SU-DHL-6 (cell line): ENCODE measurements at regions not wholly inside any gene's neighbourhood (a gene's known extent, or its start where the extent isn't known, plus 50 kb on each side); places are given as distances from the start of the nearest gene placed in this dataset.

Experiments
- H2AFZ ChIP-seq: fragments of 200-600 bp; sonication (generic); 2 replicates; pipeline ENCODE4 v1.6.1; 2014; ENCODE audit warnings: low read depth, mild to moderate bottlenecking, moderate library complexity, mixed read lengths, antibody characterized with exemption, low read length; ENCODE audit not compliant: severe bottlenecking
- H3F3A ChIP-seq: fragments of 200-600 bp; shearing (Covaris generic); 2 replicates; pipeline ENCODE4 v1.6.0; 2016; ENCODE audit warnings: antibody characterized with exemption, mild to moderate bottlenecking; ENCODE audit not compliant: insufficient read depth
- H3K27ac ChIP-seq: fragments of 200-600 bp; sonication (generic); 2 replicates; pipeline ENCODE4 v1.5.1; 2016; ENCODE audit warnings: low read depth, mild to moderate bottlenecking, low read length, moderate library complexity, mixed read lengths
- H3K27me3 ChIP-seq: fragments of 200-600 bp; sonication (generic), shearing (Covaris generic); 2 replicates; pipeline ENCODE4 v1.6.0; 2014; ENCODE audit warnings: mild to moderate bottlenecking, low read length
- H3K36me3 ChIP-seq: fragments of 200-600 bp; sonication (generic); 2 replicates; pipeline ENCODE4 v1.6.1; 2014; ENCODE audit warnings: mild to moderate bottlenecking, low read length, mixed read lengths
- H3K4me2 ChIP-seq: fragments of 300-600, 200-600 bp; shearing (Covaris generic), sonication (generic); 2 replicates; pipeline ENCODE4 v1.6.0; 2014; ENCODE audit warnings: low read length, low read depth, mild to moderate bottlenecking; ENCODE audit not compliant: poor library complexity, severe bottlenecking
- H3K4me3 ChIP-seq: fragments of 200-600 bp; sonication (generic); 2 replicates; pipeline ENCODE4 v1.5.1; 2014; ENCODE audit warnings: antibody characterized with exemption, low read length, mild to moderate bottlenecking, mixed read lengths; ENCODE audit not compliant: insufficient read depth, poor library complexity, severe bottlenecking
- H3K79me2 ChIP-seq: fragments of 200-600 bp; sonication (generic); 2 replicates; pipeline ENCODE4 v1.6.1; 2014; ENCODE audit warnings: mild to moderate bottlenecking, low read length, moderate library complexity; ENCODE audit not compliant: insufficient read depth
- H3K9ac ChIP-seq: fragments of 200-600 bp; sonication (generic); 2 replicates; pipeline ENCODE4 v1.7.0; 2014; ENCODE audit warnings: mild to moderate bottlenecking, low read length
- H3K9me2 ChIP-seq: fragments of 200-600 bp; sonication (generic); replicated peaks from 2 replicates; pipeline ENCODE4 v1.6.1; 2014; ENCODE audit warnings: low read length; ENCODE audit not compliant: insufficient read depth
- H3K9me3 ChIP-seq: fragments of 200-600 bp; sonication (generic); 2 replicates; pipeline ENCODE4 v1.6.1; 2014; ENCODE audit warnings: low read length, mixed read lengths; ENCODE audit not compliant: insufficient read depth
- H4K20me1 ChIP-seq: fragments of 200-600 bp; sonication (generic); 2 replicates; pipeline ENCODE4 v1.6.1; 2014; ENCODE audit warnings: low read depth, mild to moderate bottlenecking, antibody characterized with exemption, low read length, moderate library complexity, mixed read lengths
- CTCF ChIP-seq: fragments of 200-600 bp; sonication (generic); IDR thresholded peaks from one replicate; pipeline ENCODE4 v1.5.1; 2017; ENCODE audit warnings: antibody characterized with exemption, mild to moderate bottlenecking, low read length, moderate library complexity; ENCODE audit not compliant: insufficient read depth, poor library complexity, severe bottlenecking
- EZH2phosphoT487 ChIP-seq: fragments of 200-600 bp; sonication (generic), shearing (Covaris generic); conservative IDR thresholded peaks from 2 replicates; pipeline ENCODE4 v1.6.1; 2018; ENCODE audit warnings: mild to moderate bottlenecking, antibody characterized with exemption, low read length, moderate library complexity, mixed read lengths

- no peaks in the 10 kb centered on the region for H3K9me3 ChIP-seq
- no peak overlapping the region for H3K27ac ChIP-seq
- H3K9me2 ChIP-seq: no peaks in the 10 kb centered on the region
- no peaks in the 10 kb centered on the region for H3K27me3 ChIP-seq
- H3K9ac ChIP-seq: no peak overlapping the region
- no peaks in the 10 kb centered on the region for H3K36me3 ChIP-seq
- H2AFZ ChIP-seq: no peak overlapping the region
- H4K20me1 ChIP-seq: no peaks in the 10 kb centered on the region
- no peak overlapping the region for H3K4me2 ChIP-seq
- no peaks in the 10 kb centered on the region for H3K79me2 ChIP-seq
- no peaks in the 10 kb centered on the region for H3F3A ChIP-seq
- H3K4me3 ChIP-seq: no peak overlapping the region
- TF ChIP-seq CTCF (no peak), EZH2phosphoT487 (no peak)
Measured at GRCh38 chr2:138116456-138116855, 152.2 kb downstream of the HNMT start.

- H3K36me3 ChIP-seq: no peaks in the 10 kb centered on the region
- H3K79me2 ChIP-seq: no peaks in the 10 kb centered on the region
Measured at GRCh38 chr2:138121666-138122661, 157.7 kb downstream of the HNMT start.

GRCh38 chr2:138122891-138123290 lies 158.6 kb downstream of the HNMT start:
- Histone ChIP-seq H3K36me3 (no peaks in the 10 kb centered on the region), H3K4me3 (no peak overlapping the region), H3K9ac (no peak overlapping the region), H3F3A (no peaks in the 10 kb centered on the region), H2AFZ (no peak overlapping the region), H3K27me3 (no peaks in the 10 kb centered on the region), H3K27ac (no peak overlapping the region), H3K9me2 (no peaks in the 10 kb centered on the region), H4K20me1 (no peaks in the 10 kb centered on the region), H3K79me2 (no peaks in the 10 kb centered on the region), H3K4me2 (no peak overlapping the region), H3K9me3 (no peaks in the 10 kb centered on the region)
- TF ChIP-seq EZH2phosphoT487 (no peak), CTCF (no peak)

More at GRCh38 chr2:138121666-138122661, 157.7 kb downstream of the HNMT start:
- no peaks in the 10 kb centered on the region for H3F3A ChIP-seq
- H3K9me2 ChIP-seq: no peaks in the 10 kb centered on the region
- H3K27ac ChIP-seq: no peak overlapping the region
- no peak overlapping the region for H3K4me3 ChIP-seq
- H2AFZ ChIP-seq: no peak overlapping the region
- H3K27me3 ChIP-seq: no peaks in the 10 kb centered on the region
- no peak overlapping the region for H3K9ac ChIP-seq
- H3K9me3 ChIP-seq: no peaks in the 10 kb centered on the region
- TF ChIP-seq EZH2phosphoT487 (no peak), CTCF (no peak)
- no peaks in the 10 kb centered on the region for H4K20me1 ChIP-seq
- no peak overlapping the region for H3K4me2 ChIP-seq
